Nephron (organoid): ENCODE measurements at regions not wholly inside any gene's neighbourhood (a gene's known extent, or its start where the extent isn't known, plus 50 kb on each side); places are given as distances from the start of the nearest gene placed in this dataset.

Experiments
- H3K27ac Mint-ChIP-seq, 3 experiments: 2 replicates each; pipeline ENCODE4 v1.8.0; 2020; ENCODE audit warnings: mixed read lengths in 3 of 3, mild to moderate bottlenecking in 2 of 3, moderate library complexity in 1 of 3
- H3K27me3 Mint-ChIP-seq: 2 replicates; pipeline ENCODE4 v1.8.0; 2021; ENCODE audit warnings: low read depth, mild to moderate bottlenecking, moderate library complexity, mixed read lengths
- H3K36me3 Mint-ChIP-seq: 2 replicates; pipeline ENCODE4 v1.8.0; 2020; ENCODE audit warnings: low read depth, mixed read lengths
- H3K4me1 Mint-ChIP-seq: 2 replicates; pipeline ENCODE4 v1.8.0; 2020; ENCODE audit warnings: mixed read lengths
- H3K4me3 Mint-ChIP-seq, 3 experiments: 2 replicates each; pipeline ENCODE4 v1.8.0; 2020; ENCODE audit warnings: mild to moderate bottlenecking in 3 of 3, mixed read lengths in 3 of 3, moderate library complexity in 2 of 3
- H3K9me3 Mint-ChIP-seq: 2 replicates; pipeline ENCODE4 v1.8.0; 2020; ENCODE audit warnings: mixed read lengths
- CTCF ChIP-seq, 3 experiments: fragments of 200-600 bp; sonication (generic); IDR thresholded peaks; one replicate each; pipeline ENCODE4 v1.5.0; 2021; ENCODE audit warnings: antibody characterized with exemption in 3 of 3; ENCODE audit not compliant: unreplicated experiment in 3 of 3

DNA sequence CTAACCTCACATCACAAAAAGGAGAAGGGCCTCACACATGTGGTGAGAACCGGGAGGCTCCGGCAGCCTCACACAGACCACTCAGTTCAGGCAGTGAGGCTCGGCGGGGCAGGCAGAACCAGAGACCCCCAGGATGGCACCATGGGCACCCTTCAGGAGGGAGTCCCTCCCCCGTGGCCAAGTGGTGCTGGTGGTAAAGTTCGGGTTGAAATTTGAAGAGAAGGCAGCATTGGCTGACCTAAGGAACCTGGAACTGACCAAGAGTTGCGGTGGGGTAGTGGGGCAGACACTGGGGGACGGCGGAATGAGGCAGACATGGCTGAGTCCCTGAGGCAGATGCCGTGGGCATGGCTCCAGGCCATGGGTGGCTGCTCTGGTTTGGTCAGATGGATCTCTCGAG lies 239.3 kb upstream of the MYT1L start:
- TF ChIP-seq CTCF (IDR thresholded peaks at IDR 0.05; ENCODE audit: unreplicated experiment in 3 of 3), result no peak
- H3K9me3 Mint-ChIP-seq, result no peaks in the 10 kb centered on the region
- no peaks in the 10 kb centered on the region for H3K4me1 Mint-ChIP-seq
- H3K4me3 Mint-ChIP-seq, result no peak overlapping the region
- H3K27me3 Mint-ChIP-seq, result peaks cover 9% of the 10 kb centered on the region
- H3K27ac Mint-ChIP-seq, result no peak overlapping the region
- H3K36me3 Mint-ChIP-seq, result no peaks in the 10 kb centered on the region

- no peak overlapping the region for H3K27ac Mint-ChIP-seq
- no peaks in the 10 kb centered on the region for H3K9me3 Mint-ChIP-seq
- H3K36me3 Mint-ChIP-seq, result no peaks in the 10 kb centered on the region
- peaks cover 5% of the 10 kb centered on the region for H3K27me3 Mint-ChIP-seq
- H3K4me1 Mint-ChIP-seq, result no peaks in the 10 kb centered on the region
- H3K4me3 Mint-ChIP-seq, result no peak overlapping the region
- TF ChIP-seq CTCF (IDR thresholded peaks at IDR 0.05; ENCODE audit: unreplicated experiment in 3 of 3), result no peak
Measured at GRCh38 chr2:2569836-2570235, 238.8 kb upstream of the MYT1L start.

DNA sequence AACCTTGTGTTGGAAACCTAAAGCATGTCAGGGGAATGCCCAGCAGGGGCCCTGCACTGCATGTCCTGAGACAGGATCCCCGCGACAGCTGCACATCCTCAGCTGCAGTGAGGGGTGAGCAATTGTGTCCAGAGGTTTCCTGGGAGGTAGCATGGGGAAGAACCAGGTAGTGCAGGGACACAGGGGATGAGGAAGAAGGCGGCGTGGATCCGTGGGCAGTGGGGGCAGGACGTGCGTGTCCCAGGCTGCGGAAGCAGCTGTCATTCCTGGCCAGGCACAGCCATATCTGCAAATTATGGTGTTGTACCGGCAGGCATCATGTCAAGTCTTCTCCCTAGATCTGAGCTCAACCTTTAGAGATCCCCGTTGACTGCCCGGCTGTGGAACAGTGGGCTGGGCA lies 238.2 kb upstream of the MYT1L start:
- H3K36me3 Mint-ChIP-seq, result no peaks in the 10 kb centered on the region
- peaks cover 5% of the 10 kb centered on the region for H3K27me3 Mint-ChIP-seq
- no peak for TF ChIP-seq CTCF (IDR thresholded peaks at IDR 0.05; ENCODE audit: unreplicated experiment in 3 of 3)
- no peak overlapping the region for H3K27ac Mint-ChIP-seq
- H3K4me3 Mint-ChIP-seq, result no peak overlapping the region
- no peaks in the 10 kb centered on the region for H3K9me3 Mint-ChIP-seq
- no peaks in the 10 kb centered on the region for H3K4me1 Mint-ChIP-seq

DNA sequence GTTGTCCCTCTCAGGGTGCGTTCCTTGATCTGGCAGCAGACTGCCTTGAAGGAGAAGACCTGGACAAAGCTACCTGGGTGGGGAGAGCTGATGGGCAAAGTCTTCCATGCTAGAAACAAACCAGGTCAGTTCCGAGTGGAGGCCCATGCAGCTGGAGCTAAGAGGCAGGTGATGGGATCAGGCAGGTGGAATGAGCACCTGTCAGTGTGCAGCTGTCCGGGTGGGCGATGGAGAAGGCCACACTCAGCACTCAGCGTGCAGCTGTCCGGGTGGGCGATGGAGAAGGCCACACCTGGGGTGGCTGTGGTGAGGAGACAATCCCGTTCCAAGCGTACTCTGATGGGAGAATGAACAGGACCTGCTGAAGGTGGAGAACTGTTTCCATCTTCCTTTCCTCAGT lies 237.3 kb upstream of the MYT1L start:
- no peaks in the 10 kb centered on the region for H3K9me3 Mint-ChIP-seq
- H3K27ac Mint-ChIP-seq, result no peak overlapping the region
- no peak overlapping the region for H3K4me3 Mint-ChIP-seq
- H3K36me3 Mint-ChIP-seq, result no peaks in the 10 kb centered on the region
- no peak for TF ChIP-seq CTCF (IDR thresholded peaks at IDR 0.05; ENCODE audit: unreplicated experiment in 3 of 3)
- H3K27me3 Mint-ChIP-seq, result peaks cover 10% of the 10 kb centered on the region
- no peaks in the 10 kb centered on the region for H3K4me1 Mint-ChIP-seq

DNA sequence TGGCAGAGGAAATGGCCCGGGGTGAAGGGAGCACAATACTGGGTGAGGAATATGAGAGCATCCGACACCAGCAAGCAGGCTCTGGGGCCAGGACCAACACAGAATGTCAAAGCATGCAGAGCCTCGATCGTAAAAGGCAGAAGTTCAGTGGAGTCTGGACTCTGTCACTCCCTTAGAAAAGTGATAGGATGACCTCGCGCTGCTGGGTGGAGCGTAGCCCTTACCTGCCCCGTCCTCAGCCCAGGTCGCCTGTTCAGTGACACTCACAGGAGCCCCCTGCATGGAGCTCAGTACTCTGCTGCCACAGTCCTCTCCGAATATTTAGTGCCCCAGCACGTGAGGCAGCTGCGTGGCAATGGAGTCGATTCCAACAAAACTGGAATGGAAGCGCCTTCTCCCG lies 236.7 kb upstream of the MYT1L start:
- Mint-ChIP-seq H3K27ac (no peak overlapping the region), H3K9me3 (no peaks in the 10 kb centered on the region), H3K27me3 (peaks cover 13% of the 10 kb centered on the region), H3K4me1 (no peaks in the 10 kb centered on the region), H3K36me3 (no peaks in the 10 kb centered on the region), H3K4me3 (no peak overlapping the region)
- TF ChIP-seq CTCF (IDR thresholded peaks at IDR 0.05; ENCODE audit: unreplicated experiment in 3 of 3), result no peak

- Mint-ChIP-seq H3K27me3 (peaks cover 19% of the 10 kb centered on the region), H3K9me3 (no peaks in the 10 kb centered on the region), H3K4me1 (no peaks in the 10 kb centered on the region), H3K27ac (no peak overlapping the region), H3K4me3 (no peak overlapping the region), H3K36me3 (no peaks in the 10 kb centered on the region)
- TF ChIP-seq CTCF (IDR thresholded peaks at IDR 0.05; ENCODE audit: unreplicated experiment in 3 of 3), result no peak
Measured at GRCh38 chr2:2566396-2567323, 235.6 kb upstream of the MYT1L start.
